ENCODE measurements at regions not wholly inside any gene's neighbourhood (a gene's known extent, or its start where the extent isn't known, plus 50 kb on each side); places are given as distances from the start of the nearest gene placed in this dataset.
"Not testable (repeated sequence)": the region's sequence is repeated elsewhere in the genome, so short reads cannot be mapped to it uniquely, and the experiment has no call there.

DNA sequence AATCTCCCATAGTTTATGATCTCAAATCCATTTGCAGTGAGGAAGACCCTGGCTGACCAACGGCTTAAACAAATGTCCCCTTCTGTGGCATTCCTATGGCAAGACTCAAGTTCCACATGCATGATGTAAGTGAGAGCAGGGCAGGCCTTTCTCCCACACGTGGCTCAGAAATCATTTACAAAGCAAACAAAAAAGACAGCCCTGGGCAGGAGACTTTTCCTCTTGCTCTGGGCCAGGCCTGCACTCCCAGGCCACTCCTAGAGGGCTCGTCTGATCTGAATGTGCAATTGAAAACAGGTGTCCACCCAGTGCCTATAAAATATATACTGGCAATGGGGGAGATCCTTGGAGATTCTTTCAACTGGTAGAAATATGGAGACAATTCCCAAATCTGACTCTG lies 123.1 kb downstream of the DMRT2 start:
- DNase-seq (ENCODE audit: insufficient read length, low spot score): no peak
- FAIRE-seq: no peak

DNA sequence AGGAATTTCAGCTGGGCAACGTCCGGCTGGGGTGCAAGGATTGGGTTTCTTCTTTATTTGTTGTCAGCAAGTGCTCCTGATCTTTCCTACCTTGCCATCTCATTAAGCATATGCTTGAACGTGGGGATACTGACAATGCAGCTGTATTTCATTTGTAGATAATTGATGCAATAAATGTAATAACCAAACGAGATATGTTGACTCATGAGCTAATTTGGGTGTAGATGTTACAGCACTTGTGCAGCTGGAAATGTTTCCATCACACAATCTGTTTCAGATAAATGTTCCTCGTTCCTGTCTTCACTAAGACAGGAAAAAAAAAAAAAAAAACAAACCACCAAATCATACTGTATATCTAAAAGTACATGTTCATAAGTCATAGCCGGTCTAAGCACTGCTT lies 123.8 kb downstream of the DMRT2 start:
- DNase-seq (ENCODE audit: insufficient read length, low spot score) (no peak), FAIRE-seq (no peak)
- TF ChIP-seq POLR2A (IDR thresholded peaks at IDR 0.05; ENCODE audit: low read depth, low read length): no peak

More for the DNA sequence above, 123.1 kb downstream of the DMRT2 start:
- TF ChIP-seq POLR2A (IDR thresholded peaks at IDR 0.05; ENCODE audit: low read depth, low read length): no peak

DNA sequence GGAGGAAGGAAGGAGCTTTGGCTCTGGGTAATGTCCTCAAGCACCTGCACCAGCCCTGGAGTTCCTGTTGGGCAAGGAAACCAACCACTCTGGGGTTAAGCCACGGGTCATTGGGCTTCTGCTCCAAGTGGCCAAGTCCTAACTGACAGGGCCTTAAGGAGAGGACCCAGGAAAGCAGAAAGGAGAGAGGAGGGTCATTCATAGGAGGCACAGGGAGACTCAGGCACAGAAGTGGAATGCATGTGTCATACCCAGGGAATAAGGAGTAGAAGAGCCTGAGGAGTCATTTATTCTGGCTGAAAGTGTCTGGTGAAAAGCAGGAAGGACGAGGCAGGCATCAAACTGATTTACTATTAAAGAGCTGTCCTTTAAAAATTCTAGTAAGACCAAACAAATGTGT lies 129.2 kb downstream of the DMRT2 start:
- FAIRE-seq: no peak

GRCh38 chr9:1184146-1184545 lies 134.0 kb downstream of the DMRT2 start:
- TF ChIP-seq POLR2A (IDR thresholded peaks at IDR 0.05; ENCODE audit: low read depth, low read length): no peak
- FAIRE-seq: no peak

More for the DNA sequence above, 129.2 kb downstream of the DMRT2 start:
- no peak for TF ChIP-seq POLR2A (IDR thresholded peaks at IDR 0.05; ENCODE audit: low read depth, low read length)
- DNase-seq (ENCODE audit: insufficient read length, low spot score): no peak

DNA sequence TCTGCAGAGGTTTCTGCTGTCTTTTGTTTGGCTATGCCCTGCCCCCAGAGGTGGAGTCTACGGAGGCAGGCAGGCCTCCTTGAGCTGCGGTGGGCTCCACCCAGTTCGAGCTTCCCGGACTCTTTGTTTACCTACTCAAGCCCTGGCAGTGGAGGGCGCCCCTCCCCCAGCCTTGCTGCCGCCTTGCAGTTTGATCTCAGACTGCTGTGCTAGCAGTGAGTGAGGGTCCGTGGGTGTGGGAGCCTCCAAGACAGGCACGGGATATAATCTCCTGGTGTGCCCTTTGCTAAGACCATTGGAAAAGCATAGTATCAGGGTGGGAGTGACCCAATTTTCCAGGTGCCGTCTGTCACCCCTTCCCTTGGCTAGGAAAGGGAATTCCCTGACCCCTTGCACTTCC lies 137.0 kb downstream of the DMRT2 start:
- FAIRE-seq: not testable (repeated sequence)

More at GRCh38 chr9:1184146-1184545, 134.0 kb downstream of the DMRT2 start:
- no peak for DNase-seq (ENCODE audit: insufficient read length, low spot score)

GRCh38 chr9:1195636-1196035 lies 145.5 kb downstream of the DMRT2 start:
- FAIRE-seq; DNase-seq (ENCODE audit: insufficient read length, low spot score): not testable (repeated sequence)

More for the DNA sequence above, 137.0 kb downstream of the DMRT2 start:
- DNase-seq (ENCODE audit: insufficient read length, low spot score): not testable (repeated sequence)

- FAIRE-seq: no peak
- TF ChIP-seq POLR2A (IDR thresholded peaks at IDR 0.05; ENCODE audit: low read depth, low read length): no peak
- no peak for DNase-seq (ENCODE audit: insufficient read length, low spot score)
Measured at GRCh38 chr9:1198085-1198484, 147.9 kb downstream of the DMRT2 start.

- no peak for TF ChIP-seq POLR2A (IDR thresholded peaks at IDR 0.05; ENCODE audit: low read depth, low read length)
- FAIRE-seq (no peak), DNase-seq (ENCODE audit: insufficient read length, low spot score) (no peak)
Measured at GRCh38 chr9:1200847-1201251, 150.7 kb downstream of the DMRT2 start.

DNA sequence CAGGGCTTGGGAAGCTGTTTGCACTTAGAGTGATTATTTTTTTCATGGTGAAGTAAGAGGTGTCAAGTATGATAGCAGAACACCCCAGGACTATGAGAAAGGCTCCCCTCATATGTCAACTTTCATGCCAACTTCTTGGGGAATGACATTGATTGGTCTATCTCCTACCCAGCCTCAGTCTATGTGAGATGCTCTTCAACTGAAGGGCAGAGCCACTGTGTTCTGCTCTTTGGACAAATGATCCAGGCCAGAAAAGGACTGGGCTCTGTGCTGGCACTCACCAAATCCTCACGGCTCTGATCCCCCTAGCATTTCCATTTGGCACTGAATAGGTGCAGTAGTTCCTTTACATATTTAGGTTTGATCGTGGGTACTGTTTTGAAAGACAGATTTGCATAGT lies 151.1 kb downstream of the DMRT2 start:
- FAIRE-seq: no peak
- no peak for TF ChIP-seq POLR2A (IDR thresholded peaks at IDR 0.05; ENCODE audit: low read depth, low read length)

GRCh38 chr9:1201901-1202300 lies 151.7 kb downstream of the DMRT2 start:
- FAIRE-seq (no peak), DNase-seq (ENCODE audit: insufficient read length, low spot score) (no peak)
- TF ChIP-seq POLR2A (IDR thresholded peaks at IDR 0.05; ENCODE audit: low read depth, low read length): no peak

More for the DNA sequence above, 151.1 kb downstream of the DMRT2 start:
- no peak for DNase-seq (ENCODE audit: insufficient read length, low spot score)

GRCh38 chr9:1202512-1203280 lies 152.5 kb downstream of the DMRT2 start:
- FAIRE-seq (no peak), DNase-seq (ENCODE audit: insufficient read length, low spot score) (no peak)
- TF ChIP-seq POLR2A (IDR thresholded peaks at IDR 0.05; ENCODE audit: low read depth, low read length): no peak

GRCh38 chr9:1207686-1208085 lies 157.5 kb downstream of the DMRT2 start:
- no peak for TF ChIP-seq POLR2A (IDR thresholded peaks at IDR 0.05; ENCODE audit: low read depth, low read length)
- no peak for DNase-seq (ENCODE audit: insufficient read length, low spot score)
- FAIRE-seq: no peak

GRCh38 chr9:1208157-1208556 lies 158.0 kb downstream of the DMRT2 start:
- TF ChIP-seq POLR2A (IDR thresholded peaks at IDR 0.05; ENCODE audit: low read depth, low read length): no peak
- DNase-seq (ENCODE audit: insufficient read length, low spot score): no peak
- FAIRE-seq: no peak

GRCh38 chr9:1210954-1211353 lies 160.8 kb downstream of the DMRT2 start:
- DNase-seq (ENCODE audit: insufficient read length, low spot score) (no peak), FAIRE-seq (no peak)
- no peak for TF ChIP-seq POLR2A (IDR thresholded peaks at IDR 0.05; ENCODE audit: low read depth, low read length)

DNA sequence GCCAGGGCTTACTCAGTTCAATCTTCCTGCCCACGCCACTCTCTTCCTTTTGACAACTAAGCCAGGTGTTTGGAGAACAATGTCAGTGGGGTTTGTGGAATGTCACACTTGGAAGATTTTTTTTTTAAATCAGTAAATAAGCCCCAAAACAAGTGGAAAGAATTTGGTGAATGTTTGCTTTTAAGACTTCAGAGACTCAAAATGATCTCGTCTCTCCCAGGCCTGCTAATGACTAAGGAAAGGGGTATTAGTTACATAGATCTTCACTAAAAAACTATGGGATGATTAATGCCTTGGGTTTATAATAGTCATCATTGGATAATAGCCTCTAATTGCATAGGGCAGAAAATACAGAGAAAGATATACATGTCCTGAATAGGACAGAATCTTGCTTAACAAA lies 166.4 kb downstream of the DMRT2 start:
- FAIRE-seq (no peak), DNase-seq (ENCODE audit: insufficient read length, low spot score) (no peak)
- TF ChIP-seq POLR2A (IDR thresholded peaks at IDR 0.05; ENCODE audit: low read depth, low read length): no peak

Data from H54 (cell line).